ENCODE measurements at regions not wholly inside any gene's neighbourhood (a gene's known extent, or its start where the extent isn't known, plus 50 kb on each side); places are given as distances from the start of the nearest gene placed in this dataset.

DNA sequence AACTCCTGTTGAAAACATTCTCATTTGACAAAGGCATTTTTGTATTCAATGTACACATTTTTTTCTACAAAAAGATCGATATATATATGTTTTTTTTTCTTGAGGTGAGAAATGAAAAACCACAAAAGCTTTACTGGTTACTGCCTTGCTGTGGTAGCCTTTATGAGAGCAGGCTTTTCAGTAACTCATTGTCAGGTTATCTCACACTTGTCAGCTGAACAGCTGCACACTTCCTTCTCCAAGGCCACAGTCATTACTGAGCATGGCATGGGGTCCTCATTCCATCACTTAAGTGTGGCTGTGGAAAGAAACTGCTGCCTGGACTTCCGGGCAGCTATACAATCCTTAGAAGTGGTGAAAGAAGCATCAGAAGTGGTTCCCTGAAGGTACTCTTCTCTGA, 169.3 kb upstream of the ZP4 start:
- no peak overlapping the region for H3K9ac ChIP-seq (ENCODE audit: low read length)
- DNase-seq (ENCODE audit: low read depth), result no peak

DNA sequence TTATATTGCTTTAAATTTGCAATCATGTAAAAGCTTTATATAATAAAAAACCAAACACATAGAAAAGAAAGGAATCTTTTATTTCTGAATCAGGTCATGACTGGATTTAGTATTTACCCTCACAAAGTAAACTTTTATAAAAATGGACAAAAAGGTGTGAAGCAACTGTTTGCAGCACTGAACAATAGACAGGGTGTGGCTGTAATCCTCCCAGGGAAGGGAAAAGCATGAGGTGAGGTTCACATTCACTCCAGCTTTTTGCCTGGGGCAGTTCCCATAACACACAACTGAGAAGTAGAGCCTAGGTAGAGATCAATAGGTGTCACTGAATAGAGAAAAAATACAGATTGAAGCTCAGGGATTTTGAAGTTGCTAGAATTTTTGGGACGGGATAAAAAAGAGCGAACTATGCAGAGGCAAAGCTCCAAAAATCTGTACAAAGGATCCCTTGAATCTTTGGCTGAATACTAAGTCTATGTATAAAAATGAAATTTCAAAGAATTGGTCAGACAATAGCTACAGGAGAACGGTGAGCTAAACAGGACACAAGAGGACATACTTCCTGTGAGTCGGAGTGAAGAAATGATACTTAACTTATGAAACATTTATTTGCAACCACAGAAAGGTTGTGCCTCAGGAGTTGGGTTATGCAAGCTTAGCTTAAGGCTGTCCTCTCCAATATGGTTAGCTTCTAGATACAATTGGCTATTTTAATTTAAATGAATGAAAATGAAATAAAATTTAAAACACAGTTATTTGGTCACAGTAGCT, 162.0 kb upstream of the ZP4 start:
- no peaks in the 10 kb centered on the region for H3K9me3 ChIP-seq (ENCODE audit: control insufficient read depth, low read length)
- DNase-seq (ENCODE audit: low read depth), result no peak
- H3K36me3 ChIP-seq (ENCODE audit: control insufficient read depth, insufficient read depth, low read length, severe bottlenecking), result no peaks in the 10 kb centered on the region
- no peaks in the 10 kb centered on the region for H3K4me1 ChIP-seq (ENCODE audit: control insufficient read depth, insufficient read depth, low read length)
- H3K4me3 ChIP-seq (ENCODE audit: low read length), result no peak overlapping the region
- H3K27me3 ChIP-seq (replicated peaks; ENCODE audit: control insufficient read depth, insufficient read depth, low read length), result no peaks in the 10 kb centered on the region
- no peak overlapping the region for H3K9ac ChIP-seq (ENCODE audit: low read length)

More for the DNA sequence above, 169.3 kb upstream of the ZP4 start:
- Histone ChIP-seq H3K4me3 (ENCODE audit: low read length) (no peak overlapping the region), H3K27me3 (replicated peaks; ENCODE audit: control insufficient read depth, insufficient read depth, low read length) (no peaks in the 10 kb centered on the region), H3K9me3 (ENCODE audit: control insufficient read depth, low read length) (no peaks in the 10 kb centered on the region), H3K4me1 (ENCODE audit: control insufficient read depth, insufficient read depth, low read length) (peaks cover 19% of the 10 kb centered on the region), H3K36me3 (ENCODE audit: control insufficient read depth, insufficient read depth, low read length, severe bottlenecking) (no peaks in the 10 kb centered on the region)

GRCh38 chr1:238029126-238029525, 138.4 kb upstream of the ZP4 start:
- H3K9me3 ChIP-seq (ENCODE audit: control insufficient read depth, low read length), result peaks cover 4% of the 10 kb centered on the region
- H3K4me3 ChIP-seq (ENCODE audit: low read length), result no peak overlapping the region
- H3K36me3 ChIP-seq (ENCODE audit: control insufficient read depth, insufficient read depth, low read length, severe bottlenecking), result no peaks in the 10 kb centered on the region
- H3K4me1 ChIP-seq (ENCODE audit: control insufficient read depth, insufficient read depth, low read length), result no peaks in the 10 kb centered on the region
- DNase-seq (ENCODE audit: low read depth), result no peak
- no peaks in the 10 kb centered on the region for H3K27me3 ChIP-seq (replicated peaks; ENCODE audit: control insufficient read depth, insufficient read depth, low read length)
- no peak overlapping the region for H3K9ac ChIP-seq (ENCODE audit: low read length)

DNA sequence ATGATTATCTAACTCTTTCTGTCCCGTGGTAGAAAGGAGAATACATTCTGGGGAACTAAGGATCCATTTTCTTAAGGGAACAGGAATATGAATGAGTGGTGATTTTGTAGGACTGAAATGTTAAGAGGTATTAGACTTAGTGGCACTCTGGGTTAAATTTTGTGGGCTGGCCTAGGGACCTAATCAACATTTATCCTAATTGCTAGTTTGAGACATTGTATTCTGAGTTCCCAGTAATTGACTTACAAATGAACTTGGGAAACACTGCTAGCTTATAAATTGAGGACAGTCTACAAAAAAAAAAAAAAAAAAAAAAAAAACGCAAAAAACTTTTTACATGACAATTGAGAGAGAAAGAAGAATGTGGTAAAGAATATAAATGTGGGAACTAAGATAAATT, 136.6 kb upstream of the ZP4 start:
- Histone ChIP-seq H3K4me1 (ENCODE audit: control insufficient read depth, insufficient read depth, low read length) (no peaks in the 10 kb centered on the region), H3K4me3 (ENCODE audit: low read length) (no peak overlapping the region), H3K36me3 (ENCODE audit: control insufficient read depth, insufficient read depth, low read length, severe bottlenecking) (no peaks in the 10 kb centered on the region), H3K27me3 (replicated peaks; ENCODE audit: control insufficient read depth, insufficient read depth, low read length) (no peaks in the 10 kb centered on the region), H3K9me3 (ENCODE audit: control insufficient read depth, low read length) (peaks cover 4% of the 10 kb centered on the region), H3K9ac (ENCODE audit: low read length) (no peak overlapping the region)
- no peak for DNase-seq (ENCODE audit: low read depth)

- no peaks in the 10 kb centered on the region for H3K4me1 ChIP-seq (ENCODE audit: control insufficient read depth, insufficient read depth, low read length)
Measured at GRCh38 chr1:238023137-238023536, 132.4 kb upstream of the ZP4 start.

DNA sequence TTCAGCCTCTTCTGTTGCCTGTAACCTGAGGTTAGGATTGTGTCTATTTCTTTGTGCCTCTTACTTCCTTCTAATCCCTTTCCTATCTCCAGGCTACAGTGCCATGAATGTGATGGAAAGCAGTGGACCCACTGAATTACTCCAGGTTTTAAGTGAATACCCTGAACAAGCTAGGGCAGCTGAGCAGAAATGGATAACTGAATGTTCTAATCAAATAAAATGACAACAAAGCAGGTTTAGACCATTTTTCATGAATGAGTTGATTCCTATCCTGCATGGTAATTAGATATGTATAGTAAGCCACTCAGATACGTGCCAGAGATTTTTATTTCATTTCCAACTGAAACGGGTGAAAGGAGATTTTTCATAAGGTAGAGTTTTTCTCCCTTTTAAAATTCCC, 127.5 kb upstream of the ZP4 start:
- Histone ChIP-seq H3K9ac (ENCODE audit: low read length) (no peak overlapping the region), H3K4me1 (ENCODE audit: control insufficient read depth, insufficient read depth, low read length) (no peaks in the 10 kb centered on the region), H3K9me3 (ENCODE audit: control insufficient read depth, low read length) (no peaks in the 10 kb centered on the region), H3K4me3 (ENCODE audit: low read length) (no peak overlapping the region), H3K36me3 (ENCODE audit: control insufficient read depth, insufficient read depth, low read length, severe bottlenecking) (no peaks in the 10 kb centered on the region), H3K27me3 (replicated peaks; ENCODE audit: control insufficient read depth, insufficient read depth, low read length) (no peaks in the 10 kb centered on the region)
- DNase-seq (ENCODE audit: low read depth), result no peak

More at GRCh38 chr1:238023137-238023536, 132.4 kb upstream of the ZP4 start:
- Histone ChIP-seq H3K9me3 (ENCODE audit: control insufficient read depth, low read length) (peaks cover 4% of the 10 kb centered on the region), H3K36me3 (ENCODE audit: control insufficient read depth, insufficient read depth, low read length, severe bottlenecking) (no peaks in the 10 kb centered on the region), H3K27me3 (replicated peaks; ENCODE audit: control insufficient read depth, insufficient read depth, low read length) (no peaks in the 10 kb centered on the region), H3K4me3 (ENCODE audit: low read length) (no peak overlapping the region), H3K9ac (ENCODE audit: low read length) (no peak overlapping the region)
- DNase-seq (ENCODE audit: low read depth), result no peak

GRCh38 chr1:238006779-238007178, 116.1 kb upstream of the ZP4 start:
- Histone ChIP-seq H3K36me3 (ENCODE audit: control insufficient read depth, insufficient read depth, low read length, severe bottlenecking) (no peaks in the 10 kb centered on the region), H3K9me3 (ENCODE audit: control insufficient read depth, low read length) (no peaks in the 10 kb centered on the region), H3K27me3 (replicated peaks; ENCODE audit: control insufficient read depth, insufficient read depth, low read length) (no peaks in the 10 kb centered on the region), H3K4me1 (ENCODE audit: control insufficient read depth, insufficient read depth, low read length) (no peaks in the 10 kb centered on the region), H3K4me3 (ENCODE audit: low read length) (no peak overlapping the region), H3K9ac (ENCODE audit: low read length) (no peak overlapping the region)
- DNase-seq (ENCODE audit: low read depth), result no peak

GRCh38 chr1:238005116-238005515, 114.4 kb upstream of the ZP4 start:
- Histone ChIP-seq H3K36me3 (ENCODE audit: control insufficient read depth, insufficient read depth, low read length, severe bottlenecking) (no peaks in the 10 kb centered on the region), H3K27me3 (replicated peaks; ENCODE audit: control insufficient read depth, insufficient read depth, low read length) (no peaks in the 10 kb centered on the region), H3K4me3 (ENCODE audit: low read length) (no peak overlapping the region), H3K9ac (ENCODE audit: low read length) (no peak overlapping the region), H3K4me1 (ENCODE audit: control insufficient read depth, insufficient read depth, low read length) (no peaks in the 10 kb centered on the region), H3K9me3 (ENCODE audit: control insufficient read depth, low read length) (no peaks in the 10 kb centered on the region)
- no peak for DNase-seq (ENCODE audit: low read depth)

- Histone ChIP-seq H3K27me3 (replicated peaks; ENCODE audit: control insufficient read depth, insufficient read depth, low read length) (no peaks in the 10 kb centered on the region), H3K36me3 (ENCODE audit: control insufficient read depth, insufficient read depth, low read length, severe bottlenecking) (no peaks in the 10 kb centered on the region), H3K4me3 (ENCODE audit: low read length) (no peak overlapping the region), H3K4me1 (ENCODE audit: control insufficient read depth, insufficient read depth, low read length) (no peaks in the 10 kb centered on the region), H3K9ac (ENCODE audit: low read length) (no peak overlapping the region), H3K9me3 (ENCODE audit: control insufficient read depth, low read length) (no peaks in the 10 kb centered on the region)
- DNase-seq (ENCODE audit: low read depth), result no peak
Measured at GRCh38 chr1:238001818-238002217, 111.1 kb upstream of the ZP4 start.

DNA sequence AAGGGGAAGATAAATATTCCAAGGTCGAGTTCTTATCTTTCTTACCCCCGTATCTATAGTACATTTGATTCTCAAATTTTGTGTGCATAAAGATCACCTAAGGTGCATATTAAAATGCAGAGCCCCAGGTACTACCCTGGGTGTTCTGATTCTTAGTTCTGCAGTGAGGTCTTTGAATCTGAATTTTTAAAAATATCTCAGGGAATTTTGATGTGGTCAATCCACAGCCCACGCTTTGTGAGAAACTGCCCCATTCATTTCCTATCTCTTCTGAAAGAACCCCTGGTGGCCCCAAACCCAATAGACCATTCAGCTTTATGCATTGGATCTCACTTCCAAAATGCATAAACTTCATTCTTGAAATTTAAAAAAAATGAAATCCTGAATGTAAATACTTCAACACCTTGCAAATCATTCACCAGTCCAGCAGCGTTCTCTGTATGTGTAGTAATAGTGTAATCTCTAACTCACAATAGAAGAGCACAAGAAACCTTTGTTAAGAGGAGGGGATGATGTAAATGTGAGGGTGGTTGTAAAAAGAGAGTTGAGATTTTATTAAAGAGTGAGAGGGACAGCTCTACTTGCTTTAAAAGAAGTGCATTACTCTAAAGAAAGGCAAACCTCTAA, 108.8 kb upstream of the ZP4 start:
- Histone ChIP-seq H3K9me3 (ENCODE audit: control insufficient read depth, low read length) (no peaks in the 10 kb centered on the region), H3K4me1 (ENCODE audit: control insufficient read depth, insufficient read depth, low read length) (no peaks in the 10 kb centered on the region)
- no peak for DNase-seq (ENCODE audit: low read depth)

DNA sequence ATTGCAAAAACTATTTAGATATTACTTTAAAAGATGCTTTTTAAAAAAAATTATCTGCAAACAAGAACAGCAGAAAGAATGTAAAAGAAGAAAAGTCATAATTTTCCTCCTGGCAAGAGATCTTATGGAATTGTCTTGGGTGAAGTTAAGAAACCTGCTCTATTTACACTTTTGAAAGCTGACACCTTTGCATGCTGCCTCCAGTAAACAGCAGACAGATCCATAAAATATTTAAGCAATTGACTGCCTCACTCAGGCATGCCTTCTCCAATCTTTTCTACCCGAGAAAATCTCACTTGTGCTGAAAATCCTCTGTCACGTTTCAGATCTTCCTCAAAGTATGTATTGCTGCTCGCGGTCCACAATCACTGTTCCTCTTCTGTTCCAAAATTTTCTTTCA, 107.9 kb upstream of the ZP4 start:
- H3K36me3 ChIP-seq (ENCODE audit: control insufficient read depth, insufficient read depth, low read length, severe bottlenecking), result no peaks in the 10 kb centered on the region
- H3K4me1 ChIP-seq (ENCODE audit: control insufficient read depth, insufficient read depth, low read length), result no peaks in the 10 kb centered on the region
- no peak for DNase-seq (ENCODE audit: low read depth)
- H3K4me3 ChIP-seq (ENCODE audit: low read length), result no peak overlapping the region
- H3K27me3 ChIP-seq (replicated peaks; ENCODE audit: control insufficient read depth, insufficient read depth, low read length), result no peaks in the 10 kb centered on the region
- no peak overlapping the region for H3K9ac ChIP-seq (ENCODE audit: low read length)
- no peaks in the 10 kb centered on the region for H3K9me3 ChIP-seq (ENCODE audit: control insufficient read depth, low read length)

More for the DNA sequence above, 108.8 kb upstream of the ZP4 start:
- no peak overlapping the region for H3K9ac ChIP-seq (ENCODE audit: low read length)
- H3K27me3 ChIP-seq (replicated peaks; ENCODE audit: control insufficient read depth, insufficient read depth, low read length), result no peaks in the 10 kb centered on the region
- H3K4me3 ChIP-seq (ENCODE audit: low read length), result no peak overlapping the region
- no peaks in the 10 kb centered on the region for H3K36me3 ChIP-seq (ENCODE audit: control insufficient read depth, insufficient read depth, low read length, severe bottlenecking)

Data from adipocyte (in vitro differentiated cells).